ENCODE measurements at regions not wholly inside any gene's neighbourhood (a gene's known extent, or its start where the extent isn't known, plus 50 kb on each side); places are given as distances from the start of the nearest gene placed in this dataset.

- H3K4me1 ChIP-seq (ENCODE audit: control insufficient read depth in 1 of 2, insufficient read depth in 2 of 2, low read depth in 1 of 2, low read length in 1 of 2), result peaks cover 0 to 20% of the 10 kb centered on the region in 2 experiments; a peak in 2 of 4 replicates
- TF ChIP-seq MXI1 (IDR thresholded peaks at IDR 0.05; ENCODE audit: low read depth, low read length), result no peak
- no peak for TF ChIP-seq EZH2phosphoT487 (IDR thresholded peaks at IDR 0.05; ENCODE audit: borderline replicate concordance, low read depth)
- TF ChIP-seq RCOR1 (IDR thresholded peaks at IDR 0.05; ENCODE audit: low read length), result no peak
- no peak for TF ChIP-seq NFIC (IDR thresholded peaks at IDR 0.05; ENCODE audit: borderline replicate concordance)
- TF ChIP-seq YY1 (IDR thresholded peaks at IDR 0.05; ENCODE audit: low read depth), result no peak
- TF ChIP-seq ZBTB33 (IDR thresholded peaks at IDR 0.05; ENCODE audit: borderline replicate concordance, low read depth), result no peak
- TF ChIP-seq CTCF (IDR thresholded peaks at IDR 0.05), result no peak
- TF ChIP-seq PBX3 (IDR thresholded peaks at IDR 0.05), result no peak
- no peak for TF ChIP-seq RXRA (IDR thresholded peaks at IDR 0.05; ENCODE audit: borderline replicate concordance, low read depth)
- TF ChIP-seq JUND (IDR thresholded peaks at IDR 0.05), result no peak
- no peak for TF ChIP-seq GATA2 (CRISPR knock-in tag; IDR thresholded peaks at IDR 0.05)
- TF ChIP-seq IRF3 (IDR thresholded peaks at IDR 0.05; ENCODE audit: low read depth, low read length), result no peak
- no peak for TF ChIP-seq MEF2A (IDR thresholded peaks at IDR 0.05; ENCODE audit: borderline replicate concordance, low read depth)
- no peak for TF ChIP-seq FOXJ3 (CRISPR knock-in tag; IDR thresholded peaks at IDR 0.05)
- no peaks in the 10 kb centered on the region for H3K9me2 ChIP-seq
- POLR2A ChIA-PET, result no interaction called here
- no peak overlapping the region for H2AFZ ChIP-seq (ENCODE audit: low read depth)
- peak overlapping the region in 1 of 2 experiments; percentile 95; a peak in 2 of 4 replicates for H3K27ac ChIP-seq (ENCODE audit: low read depth in 2 of 2, low read length in 1 of 2)
- no peak for DNase-seq
- no peaks in the 10 kb centered on the region for H3K27me3 ChIP-seq (ENCODE audit: insufficient read depth)
- H3F3A ChIP-seq (replicated peaks; ENCODE audit: insufficient read depth), result no peaks in the 10 kb centered on the region
- H3K9ac ChIP-seq, result no peak overlapping the region
- no peaks in the 10 kb centered on the region for H3K9me3 ChIP-seq
- no peak overlapping the region for H3K4me2 ChIP-seq
- no peaks in the 10 kb centered on the region for H3K36me3 ChIP-seq (replicated peaks in 1 of 2; ENCODE audit: control insufficient read depth in 1 of 2, insufficient read depth in 2 of 2, low read length in 1 of 2)
- no peaks in the 10 kb centered on the region for H3K79me2 ChIP-seq (ENCODE audit: insufficient read depth)
- CTCF ChIA-PET, result interaction anchor here (1.0 to 1.6 kb wide), 4 partner anchors 9 to 161 kb away, joined by 3 to 4 read pairs (median 4); no protein-coding TSS in a partner anchor
- H3K4me3 ChIP-seq (ENCODE audit: low read depth in 2 of 2, low read length in 1 of 2), result no peak overlapping the region
- H4K20me1 ChIP-seq (ENCODE audit: insufficient read depth), result no peaks in the 10 kb centered on the region
- WGBS (ENCODE audit: low lambda C conversion rate), result 94% methylated on average over 1 of the region's 1 CpG
These were observed 197.3 kb upstream of the ANKRD55 start for GRCh38 chr5:56430422-56430821.
